ENCODE measurements at regions not wholly inside any gene's neighbourhood (a gene's known extent, or its start where the extent isn't known, plus 50 kb on each side); places are given as distances from the start of the nearest gene placed in this dataset.

- H3K4me3 ChIP-seq (ENCODE audit: low read depth, low read length) = no peak overlapping the region
- DNase-seq (ENCODE audit: low read depth) = no peak
- TF ChIP-seq CTCF (IDR thresholded peaks at IDR 0.05; ENCODE audit: low read depth, low read length) (no peak), MAX (IDR thresholded peaks at IDR 0.05; ENCODE audit: low read depth, low read length) (no peak), MYC (IDR thresholded peaks at IDR 0.05; ENCODE audit: low read depth, low read length) (no peak), POLR2A (IDR thresholded peaks at IDR 0.05; ENCODE audit: extremely low read depth, insufficient read length) (no peak)
Measured at GRCh38 chr3:62962714-62963113, 87.5 kb upstream of the CADPS start.

- no peak for DNase-seq (ENCODE audit: low read depth)
- no peak overlapping the region for H3K4me3 ChIP-seq (ENCODE audit: low read depth, low read length)
- no peak for TF ChIP-seq MYC (IDR thresholded peaks at IDR 0.05; ENCODE audit: low read depth, low read length)
- TF ChIP-seq POLR2A (IDR thresholded peaks at IDR 0.05; ENCODE audit: extremely low read depth, insufficient read length) = no peak
- no peak for TF ChIP-seq MAX (IDR thresholded peaks at IDR 0.05; ENCODE audit: low read depth, low read length)
- TF ChIP-seq CTCF (IDR thresholded peaks at IDR 0.05; ENCODE audit: low read depth, low read length) = no peak
Measured at GRCh38 chr3:62965311-62965710, 90.1 kb upstream of the CADPS start.

- no peak overlapping the region for H3K4me3 ChIP-seq (ENCODE audit: low read depth, low read length)
- TF ChIP-seq POLR2A (IDR thresholded peaks at IDR 0.05; ENCODE audit: extremely low read depth, insufficient read length) (no peak), MYC (IDR thresholded peaks at IDR 0.05; ENCODE audit: low read depth, low read length) (no peak), CTCF (IDR thresholded peaks at IDR 0.05; ENCODE audit: low read depth, low read length) (no peak), MAX (IDR thresholded peaks at IDR 0.05; ENCODE audit: low read depth, low read length) (no peak)
- DNase-seq (ENCODE audit: low read depth) = no peak
Measured at GRCh38 chr3:62968128-62968527, 92.9 kb upstream of the CADPS start.

GRCh38 chr3:62970648-62971047 is 95.4 kb upstream of the CADPS start:
- H3K4me3 ChIP-seq (ENCODE audit: low read depth, low read length) = no peak overlapping the region
- DNase-seq (ENCODE audit: low read depth) = no peak
- TF ChIP-seq MAX (IDR thresholded peaks at IDR 0.05; ENCODE audit: low read depth, low read length) (no peak), POLR2A (IDR thresholded peaks at IDR 0.05; ENCODE audit: extremely low read depth, insufficient read length) (no peak), CTCF (IDR thresholded peaks at IDR 0.05; ENCODE audit: low read depth, low read length) (no peak), MYC (IDR thresholded peaks at IDR 0.05; ENCODE audit: low read depth, low read length) (no peak)

- DNase-seq (ENCODE audit: low read depth) = no peak
- TF ChIP-seq MYC (IDR thresholded peaks at IDR 0.05; ENCODE audit: low read depth, low read length) (no peak), MAX (IDR thresholded peaks at IDR 0.05; ENCODE audit: low read depth, low read length) (no peak), POLR2A (IDR thresholded peaks at IDR 0.05; ENCODE audit: extremely low read depth, insufficient read length) (no peak), CTCF (IDR thresholded peaks at IDR 0.05; ENCODE audit: low read depth, low read length) (no peak)
- H3K4me3 ChIP-seq (ENCODE audit: low read depth, low read length) = no peak overlapping the region
Measured at GRCh38 chr3:62975566-62975965, 100.3 kb upstream of the CADPS start.

GRCh38 chr3:62981962-62982361 is 106.7 kb upstream of the CADPS start:
- no peak overlapping the region for H3K4me3 ChIP-seq (ENCODE audit: low read depth, low read length)
- no peak for DNase-seq (ENCODE audit: low read depth)
- TF ChIP-seq POLR2A (IDR thresholded peaks at IDR 0.05; ENCODE audit: extremely low read depth, insufficient read length) (no peak), MYC (IDR thresholded peaks at IDR 0.05; ENCODE audit: low read depth, low read length) (no peak), CTCF (IDR thresholded peaks at IDR 0.05; ENCODE audit: low read depth, low read length) (no peak), MAX (IDR thresholded peaks at IDR 0.05; ENCODE audit: low read depth, low read length) (no peak)

Data from NB4 (cell line).